H9 (cell line): ENCODE measurements at regions not wholly inside any gene's neighbourhood (a gene's known extent, or its start where the extent isn't known, plus 50 kb on each side); places are given as distances from the start of the nearest gene placed in this dataset.

Source experiments
- DNase-seq: peaks from one replicate; pipeline ENCODE4 v3.0.0-alpha.2; 2017
- H2AFZ ChIP-seq: one replicate; pipeline ENCODE4 v1.6.1; 2013; ENCODE audit warnings: mild to moderate bottlenecking, low read length, control low read depth, moderate library complexity
- H2AK5ac ChIP-seq: 2 replicates; pipeline ENCODE4 v1.6.1; 2013; ENCODE audit warnings: low read length, control low read depth, mixed read lengths; ENCODE audit not compliant: insufficient read length
- H2BK120ac ChIP-seq: one replicate; pipeline ENCODE4 v1.6.1; 2013; ENCODE audit warnings: low read depth, mild to moderate bottlenecking, low read length, control low read depth, inconsistent platforms; ENCODE audit not compliant: poor library complexity, severe bottlenecking
- H2BK12ac ChIP-seq: 2 replicates; pipeline ENCODE4 v1.6.1; 2013; ENCODE audit warnings: low read length, control low read depth, mixed read lengths, low read depth; ENCODE audit not compliant: insufficient read length
- H2BK15ac ChIP-seq: 2 replicates; pipeline ENCODE4 v1.6.1; 2013; ENCODE audit warnings: low read depth, low read length, control low read depth
- H2BK20ac ChIP-seq: one replicate; pipeline ENCODE4 v1.6.1; 2013; ENCODE audit warnings: low read depth, mild to moderate bottlenecking, low read length, control low read depth, inconsistent platforms; ENCODE audit not compliant: poor library complexity, severe bottlenecking
- H2BK5ac ChIP-seq: 2 replicates; pipeline ENCODE4 v1.6.1; 2013; ENCODE audit warnings: low read length, control low read depth, mixed read lengths; ENCODE audit not compliant: insufficient read length
- H3K14ac ChIP-seq: 2 replicates; pipeline ENCODE4 v1.6.1; 2013; ENCODE audit warnings: low read length, control low read depth; ENCODE audit not compliant: insufficient read depth
- H3K18ac ChIP-seq: 2 replicates; pipeline ENCODE4 v1.6.1; 2013; ENCODE audit warnings: low read depth, mild to moderate bottlenecking, mixed read lengths, low read length, control low read depth; ENCODE audit not compliant: insufficient read length
- H3K23ac ChIP-seq: 2 replicates; pipeline ENCODE4 v1.6.1; 2013; ENCODE audit warnings: low read length, control low read depth, mixed read lengths, low read depth; ENCODE audit not compliant: insufficient read length
- H3K23me2 ChIP-seq: 2 replicates; pipeline ENCODE4 v1.6.1; 2013; ENCODE audit warnings: low read depth, mild to moderate bottlenecking, mixed read lengths, low read length, control low read depth; ENCODE audit not compliant: insufficient read length, poor library complexity, severe bottlenecking
- H3K27ac ChIP-seq: 2 replicates; pipeline ENCODE4 v1.5.1; 2013; ENCODE audit warnings: low read length, control low read depth, mixed read lengths, low read depth; ENCODE audit not compliant: insufficient read length
- H3K27me3 ChIP-seq: 2 replicates; pipeline ENCODE4 v1.6.1; 2013; ENCODE audit warnings: low read length, control low read depth, inconsistent platforms; ENCODE audit not compliant: insufficient read depth
- H3K4ac ChIP-seq: 2 replicates; pipeline ENCODE4 v1.6.1; 2013; ENCODE audit warnings: low read depth, mild to moderate bottlenecking, control low read depth, inconsistent platforms, low read length, moderate library complexity
- H3K4me1 ChIP-seq: 2 replicates; pipeline ENCODE4 v1.6.1; 2013; ENCODE audit warnings: low read length, control low read depth, inconsistent platforms; ENCODE audit not compliant: insufficient read depth
- H3K4me2 ChIP-seq: 2 replicates; pipeline ENCODE4 v1.6.1; 2013; ENCODE audit warnings: low read length, control low read depth, mixed read lengths; ENCODE audit not compliant: insufficient read length, insufficient read depth
- H3K56ac ChIP-seq: 2 replicates; pipeline ENCODE4 v1.6.1; 2013; ENCODE audit warnings: low read depth, mild to moderate bottlenecking, mixed read lengths, low read length, control low read depth; ENCODE audit not compliant: insufficient read length
- H3K79me1 ChIP-seq: 2 replicates; pipeline ENCODE4 v1.6.1; 2013; ENCODE audit warnings: low read depth, mild to moderate bottlenecking, moderate library complexity, low read length, control low read depth, inconsistent platforms; ENCODE audit not compliant: insufficient read depth, poor library complexity, severe bottlenecking
- H3K79me2 ChIP-seq: 2 replicates; pipeline ENCODE4 v1.6.1; 2013; ENCODE audit warnings: low read length, control low read depth, inconsistent platforms; ENCODE audit not compliant: insufficient read depth
- H3K9ac ChIP-seq: 2 replicates; pipeline ENCODE4 v1.6.1; 2013; ENCODE audit warnings: low read length, control low read depth, mixed read lengths; ENCODE audit not compliant: insufficient read length; ENCODE audit errors: extremely low read depth
- H3K9me3 ChIP-seq: one replicate; pipeline ENCODE4 v1.6.1; 2013; ENCODE audit warnings: low read depth, low read length, inconsistent platforms; ENCODE audit not compliant: control insufficient read depth
- H3T11ph ChIP-seq: one replicate; pipeline ENCODE4 v1.6.1; 2013; ENCODE audit warnings: mild to moderate bottlenecking, low read length, control low read depth, inconsistent platforms
- H4K20me1 ChIP-seq: one replicate; pipeline ENCODE4 v1.6.1; 2013; ENCODE audit not compliant: control insufficient read depth, insufficient read length, insufficient read depth
- H4K5ac ChIP-seq: 2 replicates; pipeline ENCODE4 v1.6.1; 2013; ENCODE audit warnings: low read depth, mild to moderate bottlenecking, mixed read lengths, low read length, control low read depth; ENCODE audit not compliant: insufficient read length
- H4K8ac ChIP-seq: replicated peaks from 2 replicates; pipeline ENCODE4 v1.6.1; 2013; ENCODE audit warnings: low read length, control low read depth, mixed read lengths, low read depth; ENCODE audit not compliant: insufficient read length
- H4K91ac ChIP-seq: 2 replicates; pipeline ENCODE4 v1.6.1; 2013; ENCODE audit warnings: low read depth, mild to moderate bottlenecking, moderate library complexity, mixed read lengths, low read length, control low read depth; ENCODE audit not compliant: insufficient read length
- H3K27ac Mint-ChIP-seq, 3 experiments: 2 replicates in 2 of 3; 3 replicates in 1 of 3; pipeline ENCODE4 v1.8.0; 2020 to 2021; ENCODE audit warnings: mixed read lengths in 3 of 3, mild to moderate bottlenecking in 1 of 3, moderate library complexity in 1 of 3
- H3K27me3 Mint-ChIP-seq: 2 replicates; pipeline ENCODE4 v1.8.0; 2021; ENCODE audit warnings: low read depth, mild to moderate bottlenecking, moderate library complexity, mixed read lengths
- H3K36me3 Mint-ChIP-seq, 3 experiments: 2 replicates in 2 of 3; 3 replicates in 1 of 3; pipeline ENCODE4 v1.8.0; 2020 to 2021; ENCODE audit warnings: low read depth in 3 of 3, mixed read lengths in 3 of 3; ENCODE audit not compliant: insufficient read depth in 1 of 3
- H3K4me1 Mint-ChIP-seq, 2 experiments: 2 replicates each; pipeline ENCODE4 v1.8.0; 2020; ENCODE audit warnings: mixed read lengths in 2 of 2
- H3K4me3 Mint-ChIP-seq, 2 experiments: 2 replicates in 1 of 2; 3 replicates in 1 of 2; pipeline ENCODE4 v1.8.0; 2020 to 2021; ENCODE audit warnings: mild to moderate bottlenecking in 2 of 2, mixed read lengths in 2 of 2, moderate library complexity in 1 of 2
- H3K9me3 Mint-ChIP-seq, 2 experiments: 2 replicates in 1 of 2; 3 replicates in 1 of 2; pipeline ENCODE4 v1.8.0; 2020; ENCODE audit warnings: mild to moderate bottlenecking in 2 of 2, mixed read lengths in 2 of 2, moderate library complexity in 1 of 2
- CTCF ChIP-seq: fragments of 200-600 bp; sonication (generic); conservative IDR thresholded peaks from 3 replicates; pipeline ENCODE4 v1.8.0; 2021; ENCODE audit warnings: antibody characterized with exemption, mild to moderate bottlenecking
- WGBS: extraction: QIAGEN DNeasy Blood & Tissue Kit; methylation state at CpG from one replicate; pipeline ENCODE4 v1.1.7; 2013; ENCODE audit warnings: missing lambda C conversion rate, low lambda C conversion rate, mixed read lengths; ENCODE audit not compliant: insufficient read length; ENCODE audit errors: extremely low coverage; 5-methylcytosine and 5-hydroxymethylcytosine counted together

GRCh38 chr10:16234916-16235315 is 201.9 kb upstream of the PTER start:
- H3K79me1 ChIP-seq, result no peaks in the 10 kb centered on the region
- H2BK20ac ChIP-seq, result no peak overlapping the region
- no peak overlapping the region for H2BK120ac ChIP-seq
- TF ChIP-seq CTCF, result no peak
- no peak overlapping the region for H3K4me3 Mint-ChIP-seq
- H4K91ac ChIP-seq, result no peak overlapping the region
- no peak overlapping the region for H3K18ac ChIP-seq
- H3K4me2 ChIP-seq, result no peak overlapping the region
- peaks cover 15 to 16% of the 10 kb centered on the region in 2 experiments for H3K9me3 Mint-ChIP-seq
- H3K56ac ChIP-seq, result no peak overlapping the region
- no peak for DNase-seq
- H4K8ac ChIP-seq, result no peak overlapping the region
- H3K27me3 ChIP-seq, result no peaks in the 10 kb centered on the region
- no peak overlapping the region for H3K4ac ChIP-seq
- H2AK5ac ChIP-seq, result no peak overlapping the region
- no peaks in the 10 kb centered on the region for H3K79me2 ChIP-seq
- H3K27me3 Mint-ChIP-seq, result peaks cover 3% of the 10 kb centered on the region; the same call in 1 of the 2 replicates
- no CpG with 5 or more reads among the region's 2 CpGs for WGBS
- H4K5ac ChIP-seq, result no peak overlapping the region
- H3K9me3 ChIP-seq, result peaks cover 4% of the 10 kb centered on the region
- no peaks in the 10 kb centered on the region for H4K20me1 ChIP-seq
- no peak overlapping the region for H2BK12ac ChIP-seq
- peaks cover 8 to 17% of the 10 kb centered on the region in 2 experiments for H3K4me1 Mint-ChIP-seq
- no peak overlapping the region for H3K9ac ChIP-seq
- H3K27ac ChIP-seq, result no peak overlapping the region
- H3K36me3 Mint-ChIP-seq, result peaks cover 10 to 20% (median 11%) of the 10 kb centered on the region in 3 experiments
- no peak overlapping the region for H2BK5ac ChIP-seq
- H3K27ac Mint-ChIP-seq, result no peak overlapping the region
- H2AFZ ChIP-seq, result no peak overlapping the region
- H3K14ac ChIP-seq, result no peak overlapping the region
- H3K23ac ChIP-seq, result no peak overlapping the region
- H3K23me2 ChIP-seq, result no peaks in the 10 kb centered on the region
- H3T11ph ChIP-seq, result no peak overlapping the region
- H2BK15ac ChIP-seq, result no peak overlapping the region
- no peaks in the 10 kb centered on the region; the same call in 1 of the 2 replicates for H3K4me1 ChIP-seq
